Bone marrow (tissue), 2 donors: ENCODE measurements at regions not wholly inside any gene's neighbourhood (a gene's known extent, or its start where the extent isn't known, plus 50 kb on each side); places are given as distances from the start of the nearest gene placed in this dataset.

Source experiments
- DNase-seq, 2 donors: peaks; one replicate each; lab custom pipeline; 2025; lab: John Stamatoyannopoulos, UW

- DNase-seq: no peak
Observed at GRCh38 chr16:73743665-73744496, 552.7 kb upstream of the PSMD7 start.

DNA sequence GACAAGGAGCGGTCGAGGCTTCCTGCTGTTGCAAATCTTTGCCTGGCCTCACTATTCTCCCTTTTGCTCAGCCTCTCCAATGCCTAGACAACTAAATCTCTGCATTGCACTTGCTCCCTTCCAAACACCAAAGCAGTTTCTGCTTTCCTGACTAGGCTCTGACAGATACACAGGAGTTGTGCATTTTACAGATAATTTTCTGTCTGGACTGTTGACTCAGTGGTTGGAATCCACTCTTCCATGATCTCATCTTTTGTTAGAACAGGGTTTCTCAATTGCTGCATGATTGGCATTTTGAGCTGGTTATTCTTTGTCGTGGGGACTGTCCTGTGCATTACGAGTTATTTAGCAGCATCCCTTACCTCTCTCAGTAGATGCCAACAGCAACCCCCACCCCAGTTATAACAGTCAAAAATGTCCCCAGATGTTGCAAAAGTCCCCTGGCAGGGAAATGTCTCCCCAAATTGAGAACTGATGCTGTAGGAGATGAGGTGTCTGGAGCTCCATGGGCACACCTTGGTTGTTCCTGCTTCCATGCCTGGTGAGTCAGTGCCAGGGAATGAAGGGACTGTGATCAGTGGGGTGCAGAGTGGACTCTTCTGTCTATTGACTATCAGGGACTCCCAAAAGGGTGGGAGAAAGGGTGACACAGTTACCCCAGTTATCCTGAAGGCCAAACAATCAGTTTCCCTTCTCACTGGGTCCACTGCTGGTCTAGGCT is 557.4 kb upstream of the PSMD7 start:
- DNase-seq: no peak

- no peak for DNase-seq
Observed at GRCh38 chr16:73738266-73738665, 558.3 kb upstream of the PSMD7 start.

DNA sequence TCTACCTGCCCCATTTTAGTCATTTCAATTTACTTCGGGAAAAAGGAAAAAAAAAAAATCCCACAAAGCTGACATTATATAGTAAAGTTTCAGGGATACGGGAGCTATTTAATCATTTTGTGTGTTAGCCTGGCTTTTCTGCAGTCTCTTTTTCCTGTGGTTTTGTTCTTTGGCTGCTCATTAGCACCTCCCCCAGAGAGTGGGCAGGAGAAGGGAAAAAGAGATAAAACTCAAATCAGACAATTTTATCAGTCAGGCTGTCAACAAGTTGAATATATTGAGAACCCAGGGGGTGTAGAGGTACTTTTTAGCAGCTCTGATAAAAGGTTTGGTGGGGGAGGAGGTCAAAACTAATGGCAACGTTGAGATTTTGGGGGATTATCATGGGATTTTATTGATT is 559.0 kb upstream of the PSMD7 start:
- DNase-seq: no peak

DNA sequence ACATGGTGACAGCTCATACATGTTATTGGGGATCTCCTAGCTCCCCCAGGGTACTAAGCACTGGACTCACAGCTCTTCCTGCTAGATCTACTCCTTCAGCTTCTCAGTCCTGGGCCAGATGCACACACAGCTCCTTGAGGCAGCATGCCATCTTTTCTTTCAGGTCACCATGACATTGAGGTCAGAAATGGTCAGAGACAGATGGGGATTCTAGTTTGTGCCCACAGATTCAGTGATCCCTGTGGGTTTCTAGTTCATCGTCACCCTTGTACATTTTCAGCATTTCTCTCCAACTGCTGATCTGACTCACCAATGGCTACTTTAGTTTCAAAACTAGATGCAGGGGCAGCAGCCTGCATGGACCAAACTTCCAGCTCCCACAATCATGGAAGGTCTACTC is 560.7 kb upstream of the PSMD7 start:
- DNase-seq: no peak

GRCh38 chr16:73735018-73735417 is 561.6 kb upstream of the PSMD7 start:
- no peak for DNase-seq

DNA sequence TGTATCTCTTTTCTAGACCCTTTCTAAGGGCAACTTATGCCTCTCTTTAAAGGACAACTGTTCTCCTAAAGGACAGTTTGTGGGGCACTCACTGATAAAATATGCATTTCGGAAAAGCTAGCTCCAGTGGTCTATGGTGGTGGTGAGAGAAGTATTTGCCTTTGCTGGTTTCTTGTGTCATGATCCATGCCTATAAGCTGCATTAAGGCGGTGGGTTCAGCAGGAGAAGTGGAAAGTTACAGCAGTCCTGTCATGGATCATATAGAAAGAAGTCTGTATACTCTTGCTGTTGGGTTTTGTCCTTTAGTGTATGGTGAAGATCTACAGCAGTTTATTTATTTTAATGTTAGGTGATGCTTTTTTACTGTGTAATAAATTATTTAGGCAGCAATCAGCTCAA is 563.9 kb upstream of the PSMD7 start:
- no peak for DNase-seq

GRCh38 chr16:73732143-73732542 is 564.5 kb upstream of the PSMD7 start:
- no peak for DNase-seq

GRCh38 chr16:73730481-73731090 is 566.0 kb upstream of the PSMD7 start:
- DNase-seq: no peak

GRCh38 chr16:73725156-73725555 is 571.5 kb upstream of the PSMD7 start:
- no peak for DNase-seq

- DNase-seq: no peak
Observed at GRCh38 chr16:73724503-73724902, 572.1 kb upstream of the PSMD7 start.

GRCh38 chr16:73717266-73717974 is 579.2 kb upstream of the PSMD7 start:
- DNase-seq: no peak

GRCh38 chr16:73714976-73715375 is 581.6 kb upstream of the PSMD7 start:
- DNase-seq: no peak

- DNase-seq: no peak
Observed at GRCh38 chr16:73713778-73714495, 582.7 kb upstream of the PSMD7 start.

DNA sequence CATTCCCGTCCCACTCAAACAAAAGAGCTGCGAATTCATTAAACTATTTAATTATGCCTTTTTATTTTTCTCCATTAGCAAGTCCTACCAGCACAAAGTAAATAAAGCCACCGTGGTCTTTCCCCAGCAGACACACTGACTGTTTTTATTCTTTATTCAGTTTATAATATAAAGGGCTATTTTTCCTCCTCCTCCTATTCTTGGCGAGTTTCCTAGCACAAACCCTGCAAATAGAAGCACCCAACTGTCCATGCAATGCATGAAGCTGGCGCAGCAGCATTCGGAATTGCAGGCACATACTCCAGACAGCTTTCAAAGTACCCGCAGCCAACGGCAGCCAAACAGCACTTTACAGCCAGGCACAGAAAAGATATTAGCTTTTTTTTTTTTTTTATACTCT is 583.4 kb upstream of the PSMD7 start:
- no peak for DNase-seq

- no peak for DNase-seq
Observed at GRCh38 chr16:73711406-73712080, 585.1 kb upstream of the PSMD7 start.

DNA sequence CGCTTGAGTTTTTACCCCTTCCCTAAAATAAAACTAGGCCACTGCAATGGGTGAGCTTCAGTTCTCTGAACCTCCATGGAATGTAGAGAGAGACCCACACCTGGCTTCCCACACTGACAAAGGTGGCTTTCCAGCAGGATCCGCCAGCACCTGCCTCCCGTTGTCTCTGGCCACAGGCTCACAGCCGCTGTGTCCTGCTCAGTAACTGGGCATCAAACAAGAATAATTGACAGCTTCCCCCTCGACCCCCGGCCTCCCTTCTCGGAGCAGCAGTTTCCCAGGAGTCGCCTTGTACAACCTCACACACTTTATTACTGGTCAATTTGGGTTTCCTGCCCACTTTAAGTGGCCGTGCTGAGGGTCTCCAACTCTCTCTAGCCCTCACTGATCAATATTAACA is 586.1 kb upstream of the PSMD7 start:
- DNase-seq: no peak

DNA sequence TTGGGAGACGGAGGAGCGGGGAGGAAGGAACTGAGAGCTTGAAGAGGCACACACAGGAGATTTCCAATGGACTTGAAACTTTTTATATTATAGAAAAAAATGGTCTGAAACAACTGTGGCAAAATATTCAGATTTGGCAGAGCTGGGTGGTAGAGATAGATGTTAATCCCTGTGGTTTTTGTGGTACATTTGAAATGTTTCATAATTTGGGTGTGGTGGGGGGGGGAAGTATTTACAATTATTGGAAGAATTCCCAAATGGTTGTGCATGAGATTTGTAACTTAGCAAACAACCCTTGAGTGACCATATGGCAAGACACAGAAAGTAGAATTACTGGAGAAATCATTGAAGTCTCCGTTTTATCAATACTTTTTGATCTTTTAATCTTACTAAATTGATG is 588.8 kb upstream of the PSMD7 start:
- no peak for DNase-seq

GRCh38 chr16:73703891-73704290 is 592.7 kb upstream of the PSMD7 start:
- DNase-seq: no peak

DNA sequence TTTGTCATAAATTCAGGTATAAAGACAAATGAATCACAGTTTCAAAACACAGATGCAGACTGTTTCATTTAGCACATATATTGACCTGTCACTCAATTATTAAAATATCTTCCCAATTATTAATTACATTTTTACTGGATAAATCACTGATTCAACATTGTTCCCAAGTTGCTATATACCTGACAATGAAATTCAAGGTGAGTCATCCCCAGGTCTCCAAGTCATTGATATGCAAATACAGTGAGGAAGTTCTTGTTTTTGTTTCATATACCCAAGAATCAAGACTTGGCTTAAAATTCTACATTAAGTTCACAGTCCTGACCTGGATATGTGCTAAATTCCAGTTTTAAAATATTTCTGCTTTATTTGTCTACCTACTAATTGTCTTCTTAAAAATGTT is 599.3 kb upstream of the PSMD7 start:
- no peak for DNase-seq

DNA sequence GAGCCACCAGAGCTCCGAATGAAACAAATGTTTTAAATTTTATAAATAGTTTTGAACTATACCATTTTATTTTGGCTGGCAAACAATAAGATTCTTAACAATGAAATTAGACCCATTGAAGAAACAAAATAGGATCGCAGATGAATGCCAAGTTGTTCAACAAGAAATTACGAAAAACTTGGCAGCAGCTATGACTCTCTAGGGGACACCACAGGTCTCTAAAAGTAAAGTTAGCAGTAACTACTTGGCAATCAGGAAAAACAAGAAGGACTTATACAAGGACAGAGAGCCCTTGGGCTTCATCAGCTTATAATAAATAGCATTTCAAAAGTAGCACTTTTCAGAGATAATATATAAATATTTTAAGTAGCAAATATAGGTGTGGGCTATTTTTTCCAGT is 603.8 kb upstream of the PSMD7 start:
- no peak for DNase-seq
